ENCODE measurements at regions not wholly inside any gene's neighbourhood (a gene's known extent, or its start where the extent isn't known, plus 50 kb on each side); places are given as distances from the start of the nearest gene placed in this dataset.

- Histone ChIP-seq H3K9me3 (ENCODE audit: control insufficient read depth, low read length) (peaks cover 8% of the 10 kb centered on the region), H3K27me3 (replicated peaks; ENCODE audit: control insufficient read depth, insufficient read depth, low read length) (no peaks in the 10 kb centered on the region), H3K36me3 (ENCODE audit: control insufficient read depth, insufficient read depth, low read length, severe bottlenecking) (no peaks in the 10 kb centered on the region), H3K9ac (ENCODE audit: low read length) (no peak overlapping the region), H3K4me3 (ENCODE audit: low read length) (no peak overlapping the region), H3K4me1 (ENCODE audit: control insufficient read depth, insufficient read depth, low read length) (peaks cover 2% of the 10 kb centered on the region)
- no peak for DNase-seq (ENCODE audit: low read depth)
Measured at GRCh38 chr14:39948235-39948634, 516.0 kb upstream of the FBXO33 start.

GRCh38 chr14:39946807-39947206, 514.6 kb upstream of the FBXO33 start:
- Histone ChIP-seq H3K36me3 (ENCODE audit: control insufficient read depth, insufficient read depth, low read length, severe bottlenecking) (no peaks in the 10 kb centered on the region), H3K4me3 (ENCODE audit: low read length) (no peak overlapping the region), H3K9ac (ENCODE audit: low read length) (no peak overlapping the region), H3K9me3 (ENCODE audit: control insufficient read depth, low read length) (no peaks in the 10 kb centered on the region), H3K27me3 (replicated peaks; ENCODE audit: control insufficient read depth, insufficient read depth, low read length) (no peaks in the 10 kb centered on the region), H3K4me1 (ENCODE audit: control insufficient read depth, insufficient read depth, low read length) (peaks cover 2% of the 10 kb centered on the region)
- no peak for DNase-seq (ENCODE audit: low read depth)

GRCh38 chr14:39939023-39939422, 506.8 kb upstream of the FBXO33 start:
- no peak for DNase-seq (ENCODE audit: low read depth)
- Histone ChIP-seq H3K9ac (ENCODE audit: low read length) (no peak overlapping the region), H3K9me3 (ENCODE audit: control insufficient read depth, low read length) (no peaks in the 10 kb centered on the region), H3K27me3 (replicated peaks; ENCODE audit: control insufficient read depth, insufficient read depth, low read length) (no peaks in the 10 kb centered on the region), H3K36me3 (ENCODE audit: control insufficient read depth, insufficient read depth, low read length, severe bottlenecking) (no peaks in the 10 kb centered on the region), H3K4me3 (ENCODE audit: low read length) (no peak overlapping the region), H3K4me1 (ENCODE audit: control insufficient read depth, insufficient read depth, low read length) (no peaks in the 10 kb centered on the region)

GRCh38 chr14:39912192-39913100, 480.2 kb upstream of the FBXO33 start:
- Histone ChIP-seq H3K9ac (ENCODE audit: low read length) (no peak overlapping the region), H3K36me3 (ENCODE audit: control insufficient read depth, insufficient read depth, low read length, severe bottlenecking) (no peaks in the 10 kb centered on the region), H3K4me1 (ENCODE audit: control insufficient read depth, insufficient read depth, low read length) (no peaks in the 10 kb centered on the region), H3K27me3 (replicated peaks; ENCODE audit: control insufficient read depth, insufficient read depth, low read length) (no peaks in the 10 kb centered on the region), H3K9me3 (ENCODE audit: control insufficient read depth, low read length) (no peaks in the 10 kb centered on the region), H3K4me3 (ENCODE audit: low read length) (no peak overlapping the region)
- no peak for DNase-seq (ENCODE audit: low read depth)

- Histone ChIP-seq H3K4me3 (ENCODE audit: low read length) (no peak overlapping the region), H3K9me3 (ENCODE audit: control insufficient read depth, low read length) (peaks cover 13% of the 10 kb centered on the region), H3K36me3 (ENCODE audit: control insufficient read depth, insufficient read depth, low read length, severe bottlenecking) (no peaks in the 10 kb centered on the region), H3K4me1 (ENCODE audit: control insufficient read depth, insufficient read depth, low read length) (no peaks in the 10 kb centered on the region), H3K27me3 (replicated peaks; ENCODE audit: control insufficient read depth, insufficient read depth, low read length) (no peaks in the 10 kb centered on the region), H3K9ac (ENCODE audit: low read length) (no peak overlapping the region)
- no peak for DNase-seq (ENCODE audit: low read depth)
Measured at GRCh38 chr14:39897657-39898056, 465.4 kb upstream of the FBXO33 start.

- Histone ChIP-seq H3K9ac (ENCODE audit: low read length) (no peak overlapping the region), H3K27me3 (replicated peaks; ENCODE audit: control insufficient read depth, insufficient read depth, low read length) (no peaks in the 10 kb centered on the region), H3K4me1 (ENCODE audit: control insufficient read depth, insufficient read depth, low read length) (no peaks in the 10 kb centered on the region), H3K4me3 (ENCODE audit: low read length) (no peak overlapping the region), H3K36me3 (ENCODE audit: control insufficient read depth, insufficient read depth, low read length, severe bottlenecking) (no peaks in the 10 kb centered on the region), H3K9me3 (ENCODE audit: control insufficient read depth, low read length) (peaks cover 20% of the 10 kb centered on the region)
- DNase-seq (ENCODE audit: low read depth), result no peak
Measured at GRCh38 chr14:39890026-39890425, 457.8 kb upstream of the FBXO33 start.

GRCh38 chr14:39884091-39884490, 451.9 kb upstream of the FBXO33 start:
- H3K4me1 ChIP-seq (ENCODE audit: control insufficient read depth, insufficient read depth, low read length), result no peaks in the 10 kb centered on the region
- peaks cover 19% of the 10 kb centered on the region for H3K9me3 ChIP-seq (ENCODE audit: control insufficient read depth, low read length)
- no peaks in the 10 kb centered on the region for H3K27me3 ChIP-seq (replicated peaks; ENCODE audit: control insufficient read depth, insufficient read depth, low read length)
- no peak for DNase-seq (ENCODE audit: low read depth)
- H3K36me3 ChIP-seq (ENCODE audit: control insufficient read depth, insufficient read depth, low read length, severe bottlenecking), result no peaks in the 10 kb centered on the region
- H3K4me3 ChIP-seq (ENCODE audit: low read length), result no peak overlapping the region
- no peak overlapping the region for H3K9ac ChIP-seq (ENCODE audit: low read length)

GRCh38 chr14:39880965-39881364, 448.7 kb upstream of the FBXO33 start:
- Histone ChIP-seq H3K9me3 (ENCODE audit: control insufficient read depth, low read length) (peaks cover 4% of the 10 kb centered on the region), H3K4me3 (ENCODE audit: low read length) (no peak overlapping the region), H3K9ac (ENCODE audit: low read length) (no peak overlapping the region), H3K27me3 (replicated peaks; ENCODE audit: control insufficient read depth, insufficient read depth, low read length) (no peaks in the 10 kb centered on the region), H3K36me3 (ENCODE audit: control insufficient read depth, insufficient read depth, low read length, severe bottlenecking) (no peaks in the 10 kb centered on the region), H3K4me1 (ENCODE audit: control insufficient read depth, insufficient read depth, low read length) (no peaks in the 10 kb centered on the region)
- no peak for DNase-seq (ENCODE audit: low read depth)

- no peak overlapping the region for H3K4me3 ChIP-seq (ENCODE audit: low read length)
- H3K4me1 ChIP-seq (ENCODE audit: control insufficient read depth, insufficient read depth, low read length), result no peaks in the 10 kb centered on the region
- peaks cover 4% of the 10 kb centered on the region for H3K9me3 ChIP-seq (ENCODE audit: control insufficient read depth, low read length)
- H3K9ac ChIP-seq (ENCODE audit: low read length), result no peak overlapping the region
- H3K27me3 ChIP-seq (replicated peaks; ENCODE audit: control insufficient read depth, insufficient read depth, low read length), result no peaks in the 10 kb centered on the region
- no peak for DNase-seq (ENCODE audit: low read depth)
- H3K36me3 ChIP-seq (ENCODE audit: control insufficient read depth, insufficient read depth, low read length, severe bottlenecking), result no peaks in the 10 kb centered on the region
Measured at GRCh38 chr14:39880106-39880695, 448.0 kb upstream of the FBXO33 start.

- Histone ChIP-seq H3K36me3 (ENCODE audit: control insufficient read depth, insufficient read depth, low read length, severe bottlenecking) (no peaks in the 10 kb centered on the region), H3K9me3 (ENCODE audit: control insufficient read depth, low read length) (no peaks in the 10 kb centered on the region), H3K4me3 (ENCODE audit: low read length) (no peak overlapping the region), H3K27me3 (replicated peaks; ENCODE audit: control insufficient read depth, insufficient read depth, low read length) (no peaks in the 10 kb centered on the region), H3K4me1 (ENCODE audit: control insufficient read depth, insufficient read depth, low read length) (no peaks in the 10 kb centered on the region), H3K9ac (ENCODE audit: low read length) (no peak overlapping the region)
- DNase-seq (ENCODE audit: low read depth), result no peak
Measured at GRCh38 chr14:39877577-39878190, 445.5 kb upstream of the FBXO33 start.

GRCh38 chr14:39876916-39877315, 444.7 kb upstream of the FBXO33 start:
- H3K4me3 ChIP-seq (ENCODE audit: low read length), result no peak overlapping the region
- no peak for DNase-seq (ENCODE audit: low read depth)
- no peak overlapping the region for H3K9ac ChIP-seq (ENCODE audit: low read length)
- no peaks in the 10 kb centered on the region for H3K36me3 ChIP-seq (ENCODE audit: control insufficient read depth, insufficient read depth, low read length, severe bottlenecking)
- no peaks in the 10 kb centered on the region for H3K9me3 ChIP-seq (ENCODE audit: control insufficient read depth, low read length)
- H3K27me3 ChIP-seq (replicated peaks; ENCODE audit: control insufficient read depth, insufficient read depth, low read length), result no peaks in the 10 kb centered on the region
- no peaks in the 10 kb centered on the region for H3K4me1 ChIP-seq (ENCODE audit: control insufficient read depth, insufficient read depth, low read length)

Data from adipocyte (in vitro differentiated cells).